ENCODE measurements at regions not wholly inside any gene's neighbourhood (a gene's known extent, or its start where the extent isn't known, plus 50 kb on each side); places are given as distances from the start of the nearest gene placed in this dataset.

DNA sequence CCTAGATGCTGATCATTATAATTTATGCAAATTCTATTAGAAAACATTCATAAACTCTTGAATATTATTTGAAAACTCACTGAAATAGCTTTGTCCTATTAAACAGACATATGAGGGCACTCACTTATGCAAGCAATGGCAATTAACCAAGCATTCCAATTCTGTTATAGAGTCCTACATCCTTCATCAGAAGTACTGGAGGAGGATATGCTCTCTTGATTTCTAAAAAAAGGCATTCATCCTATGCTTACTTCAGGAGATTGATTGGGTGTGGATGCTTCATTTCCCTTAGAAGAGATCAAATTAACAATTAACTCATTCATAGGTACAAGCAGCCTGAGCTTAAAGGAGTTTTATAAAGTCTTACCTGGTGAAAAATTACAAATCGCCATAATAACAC, 1317.2 kb downstream of the PCDH7 start:
- DNase-seq (ENCODE audit: low spot score): no peak

DNA sequence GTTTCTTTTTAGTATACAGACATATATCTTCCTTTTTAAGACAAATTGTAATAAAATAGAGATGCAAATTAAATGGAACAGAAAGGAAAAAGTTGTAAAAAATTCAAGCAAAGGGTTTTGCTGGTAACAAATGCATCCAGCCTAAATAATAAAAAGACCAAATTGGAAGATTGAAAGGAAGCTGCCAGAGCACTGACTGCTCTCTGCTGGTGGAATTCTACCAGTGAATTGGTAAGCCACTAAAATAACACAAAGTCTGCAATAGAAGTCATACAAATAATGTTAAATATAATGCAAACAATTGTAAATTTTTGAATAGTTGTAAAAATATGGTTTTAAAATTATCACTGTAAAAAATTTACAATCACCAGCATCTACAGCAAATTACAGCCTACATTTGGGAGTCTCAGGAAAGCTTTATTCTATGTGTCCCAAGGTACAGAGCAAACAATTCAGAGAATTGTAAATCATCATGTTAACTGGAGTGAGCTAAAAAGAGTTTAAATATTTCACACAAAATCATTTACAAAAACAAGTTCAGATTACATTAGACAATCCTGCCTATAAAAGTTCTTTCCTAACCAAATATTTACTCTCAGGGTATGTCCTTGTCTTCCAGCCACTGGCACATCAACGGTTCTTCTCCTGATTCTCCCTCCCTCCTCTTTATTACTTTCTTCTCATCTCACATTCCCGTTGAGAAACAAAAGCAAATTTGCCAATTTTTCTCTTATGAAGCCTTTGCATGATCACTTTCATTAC, 1322.5 kb downstream of the PCDH7 start:
- no peak for DNase-seq (ENCODE audit: low spot score)

DNA sequence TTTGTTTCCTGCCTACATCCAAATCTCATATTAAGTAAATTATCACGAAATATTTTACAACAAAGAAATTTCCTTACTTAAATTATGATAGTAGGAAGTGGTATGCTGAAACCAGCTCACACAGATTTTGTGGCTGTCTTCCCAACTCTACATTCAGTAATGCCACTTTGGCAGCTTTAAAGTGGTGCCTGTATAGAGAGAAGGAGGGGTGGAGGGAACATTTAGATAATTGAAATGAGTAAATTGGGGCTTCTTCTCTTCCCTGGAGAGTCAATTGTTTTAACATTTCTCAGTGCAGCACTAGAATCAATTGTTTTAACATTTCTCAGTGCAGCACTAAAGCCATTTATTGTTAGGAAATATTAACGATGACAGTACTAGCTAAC, 1323.1 kb downstream of the PCDH7 start:
- no peak for DNase-seq (ENCODE audit: low spot score)

DNA sequence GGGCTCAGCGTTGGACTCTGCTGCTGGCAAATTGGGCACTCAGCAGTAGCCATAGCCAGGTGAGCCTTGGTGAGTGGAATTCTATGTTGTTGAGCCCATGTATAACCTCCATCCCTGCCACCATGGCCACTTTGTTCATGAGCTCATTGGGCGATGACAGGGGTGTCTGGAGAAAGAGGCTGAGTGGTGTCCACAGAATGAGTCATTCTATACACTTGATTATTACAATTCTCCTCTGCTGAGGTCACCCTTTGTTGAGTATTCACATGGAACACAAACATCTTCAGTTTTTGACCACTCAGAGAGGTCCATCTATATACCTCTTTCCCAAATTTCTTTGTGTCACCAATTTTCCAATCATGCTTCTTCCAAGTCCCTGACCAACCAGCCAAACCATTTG, 1341.7 kb downstream of the PCDH7 start:
- DNase-seq (ENCODE audit: low spot score): no peak

DNA sequence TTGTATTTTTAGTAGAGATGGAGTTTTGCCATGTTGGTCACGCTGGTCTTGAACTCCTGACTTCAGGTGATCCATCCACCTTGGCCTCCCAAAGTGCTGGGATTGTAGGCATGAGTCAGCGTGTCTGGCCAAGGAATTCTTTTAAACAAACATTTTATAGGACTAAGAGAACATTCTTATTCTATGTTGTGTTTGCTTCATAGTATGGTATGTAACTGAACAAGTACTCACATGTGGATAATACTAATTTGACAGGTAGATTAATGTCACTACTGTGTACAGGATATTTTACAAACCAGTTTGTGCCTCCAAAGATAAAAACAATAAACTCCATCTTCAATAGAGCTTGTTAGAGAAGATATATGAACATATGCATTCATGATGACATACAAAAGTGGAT, 1353.4 kb downstream of the PCDH7 start:
- no peak for DNase-seq (ENCODE audit: low spot score)

DNA sequence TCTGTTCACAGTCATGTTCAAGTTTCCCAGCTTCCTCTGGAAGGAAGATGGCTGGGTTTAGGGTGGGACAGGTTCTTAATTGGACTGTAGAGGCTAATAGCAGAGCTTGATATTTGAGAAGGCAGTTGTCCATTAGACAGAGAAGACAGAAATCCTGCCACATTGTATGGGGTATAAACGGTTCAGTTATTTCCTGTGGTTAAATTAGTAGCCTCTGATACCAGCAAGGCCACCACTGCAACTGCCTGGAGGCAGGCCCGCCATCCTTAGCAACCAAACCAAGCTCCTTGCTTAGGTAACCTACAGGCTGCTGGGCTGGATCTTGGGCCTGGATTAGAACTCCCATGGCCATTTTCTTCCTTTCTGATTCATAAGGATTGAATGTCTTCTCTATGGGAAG, 1367.0 kb downstream of the PCDH7 start:
- no peak for DNase-seq (ENCODE audit: low spot score)

DNA sequence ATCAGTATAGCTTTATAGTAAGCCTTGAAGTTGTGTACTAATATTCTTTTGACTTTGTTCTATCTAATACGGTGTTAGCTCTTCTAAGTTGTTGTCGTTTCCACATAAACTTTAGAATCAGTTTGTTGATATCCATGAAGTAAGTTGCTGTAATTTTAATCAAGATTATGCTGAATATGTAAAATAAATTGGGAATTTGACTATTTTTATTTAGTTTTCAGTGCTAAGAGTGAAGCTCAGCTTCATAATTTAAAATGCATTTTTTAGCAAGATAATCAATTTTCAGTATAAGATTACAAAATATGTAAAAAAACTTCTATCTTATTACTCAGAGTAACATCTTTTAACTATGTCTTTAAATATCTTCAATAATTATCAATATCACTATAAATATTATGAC, 1374.8 kb downstream of the PCDH7 start:
- no peak for DNase-seq (ENCODE audit: low spot score)

DNA sequence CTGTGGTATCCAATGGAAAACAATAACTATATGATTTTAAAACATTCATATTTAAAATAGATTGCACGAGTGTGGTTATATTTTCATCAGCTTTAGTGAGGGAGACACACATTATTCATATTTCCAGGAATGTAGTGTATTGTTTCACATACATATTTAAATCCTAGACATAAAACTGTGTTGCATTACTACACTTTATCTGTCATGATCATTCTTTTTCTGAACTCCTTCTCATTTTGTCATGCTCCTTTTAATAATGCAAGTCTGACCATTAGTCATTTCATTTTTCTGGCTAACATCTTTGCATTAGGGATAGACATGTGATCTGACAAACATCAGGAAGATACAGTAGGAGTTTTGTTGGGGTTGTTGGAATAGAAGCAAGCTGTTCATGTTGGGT, 1382.7 kb downstream of the PCDH7 start:
- no peak for DNase-seq (ENCODE audit: low spot score)

DNA sequence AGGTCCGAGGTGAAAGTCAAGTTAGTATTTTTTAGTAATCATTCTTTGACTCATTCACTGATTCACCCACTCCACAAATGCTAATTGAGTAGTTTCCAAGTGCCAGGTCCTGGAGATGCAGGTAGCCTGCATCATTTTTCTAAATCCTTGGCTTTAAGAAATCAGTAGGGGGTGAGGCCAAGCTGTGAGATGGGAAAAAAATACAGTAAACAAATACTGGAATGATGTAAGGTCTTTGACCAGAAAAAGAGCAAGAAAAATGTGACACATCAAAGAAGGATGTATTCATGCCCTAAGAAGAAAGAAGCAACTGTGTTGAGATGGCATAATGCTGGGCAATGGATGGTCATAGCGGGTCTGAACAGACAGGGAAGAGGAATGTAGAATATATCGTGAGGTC, 1386.6 kb downstream of the PCDH7 start:
- no peak for DNase-seq (ENCODE audit: low spot score)

DNA sequence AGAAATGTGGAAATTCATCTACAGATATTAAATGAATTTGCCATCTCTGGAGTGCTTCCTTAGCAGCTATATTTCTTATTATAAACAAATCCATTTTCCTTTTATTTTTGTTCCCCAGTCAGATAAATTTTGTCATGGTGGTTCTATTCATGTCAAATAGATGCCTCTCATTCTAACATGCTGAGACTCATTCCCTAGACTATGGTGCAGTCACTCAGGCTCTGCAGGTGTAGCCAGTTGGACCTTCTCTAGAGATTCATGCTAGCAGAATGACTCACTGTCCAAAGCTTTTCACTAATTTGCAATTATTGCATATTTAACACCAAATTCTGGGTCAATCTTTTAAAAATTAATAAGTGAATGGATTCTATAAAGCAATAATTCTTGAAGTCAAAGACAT, 1392.7 kb downstream of the PCDH7 start:
- DNase-seq (ENCODE audit: low spot score): no peak

DNA sequence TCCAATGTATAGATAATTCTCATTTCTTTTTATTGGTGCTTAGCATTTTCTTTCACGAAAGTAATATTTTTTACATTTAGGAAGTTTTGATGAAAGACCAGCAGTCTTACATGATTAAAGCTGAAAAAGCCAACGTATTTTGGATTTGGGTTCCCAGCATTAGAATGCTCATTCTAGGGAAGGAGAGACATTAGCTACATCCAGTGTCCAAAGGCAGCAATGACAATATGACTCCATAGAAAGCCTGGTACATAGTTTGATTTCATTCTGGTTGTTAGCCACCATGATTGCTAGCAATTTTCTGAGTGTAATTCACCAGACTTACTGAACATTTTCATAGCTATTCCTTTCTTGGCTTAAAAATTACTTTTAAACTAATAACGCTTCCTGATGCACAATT, 1397.5 kb downstream of the PCDH7 start:
- no peak for DNase-seq (ENCODE audit: low spot score)

DNA sequence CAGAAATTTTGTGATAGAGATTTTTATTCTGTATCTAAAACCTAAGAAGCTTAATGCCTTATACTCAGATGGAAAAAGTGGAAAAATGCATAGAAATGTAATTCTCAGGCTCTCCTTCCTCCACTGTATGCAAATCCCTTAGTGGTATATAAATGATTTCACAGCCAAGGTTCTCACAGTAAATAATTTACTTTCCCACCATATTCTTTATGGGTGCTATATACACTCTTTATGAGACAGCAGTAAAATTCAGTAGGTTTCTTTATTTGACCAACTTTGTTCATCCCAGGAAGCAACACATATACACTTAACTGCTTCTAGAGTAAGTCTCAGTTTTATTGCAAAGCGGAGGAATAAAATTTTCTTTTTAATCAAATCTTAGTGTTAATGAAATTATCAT, 1399.7 kb downstream of the PCDH7 start:
- no peak for DNase-seq (ENCODE audit: low spot score)

DNA sequence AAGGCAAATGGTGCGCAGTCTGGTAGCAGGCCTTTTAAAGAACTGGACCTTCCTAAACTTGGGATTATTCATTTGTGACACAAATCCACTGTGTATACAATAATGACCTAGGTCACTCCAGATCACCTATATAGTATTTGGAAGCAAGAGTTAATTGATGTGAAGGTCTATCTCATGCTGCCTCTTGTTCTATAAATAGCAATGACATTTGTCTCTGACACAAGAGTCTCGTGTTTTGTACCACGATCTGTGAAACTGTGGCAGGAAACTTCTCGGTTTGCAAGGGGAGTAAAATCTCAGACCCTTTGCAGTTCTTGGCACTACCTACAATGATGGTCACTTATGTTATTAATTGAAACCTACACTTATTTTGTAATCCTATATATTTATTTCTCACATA, 1408.4 kb downstream of the PCDH7 start:
- no peak for DNase-seq (ENCODE audit: low spot score)

DNA sequence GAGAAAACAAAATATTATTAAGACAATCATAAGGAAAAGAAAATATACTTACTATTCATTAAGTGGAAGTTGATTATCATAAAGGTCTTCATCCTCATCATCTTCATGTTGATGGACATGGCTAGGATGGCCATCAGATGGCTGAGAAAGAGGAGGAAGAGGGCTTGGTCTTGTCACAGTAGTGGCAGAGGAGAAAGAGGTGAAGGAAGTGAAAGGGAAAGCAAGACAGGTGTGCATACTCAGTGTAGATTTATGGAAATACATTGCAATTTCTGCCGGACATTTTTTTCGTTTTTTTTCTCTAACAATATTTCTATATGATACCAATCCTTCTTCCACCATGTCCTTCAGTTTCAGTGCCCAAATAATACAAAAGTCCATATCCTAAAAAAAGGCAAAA, 1409.8 kb downstream of the PCDH7 start:
- no peak for DNase-seq (ENCODE audit: low spot score)

DNA sequence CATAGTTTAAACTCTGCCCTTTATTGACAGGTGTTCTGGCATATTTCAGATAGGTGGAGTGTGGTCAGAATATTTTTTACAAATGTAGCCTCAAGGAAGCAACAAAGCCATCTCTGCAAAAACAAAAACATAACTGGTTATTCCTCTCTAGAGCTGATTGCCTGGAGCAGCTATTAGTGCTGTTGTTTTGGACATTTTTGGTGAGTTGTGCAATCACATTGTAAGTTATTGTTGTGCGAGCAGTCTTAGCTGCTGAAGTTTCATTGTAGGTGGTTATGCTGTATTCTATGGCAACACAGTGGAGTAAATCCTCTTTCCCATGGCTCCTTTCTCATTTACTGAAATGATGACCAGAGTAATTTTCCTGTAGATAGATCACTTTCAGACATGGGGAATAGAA, 1413.0 kb downstream of the PCDH7 start:
- no peak for DNase-seq (ENCODE audit: low spot score)

DNA sequence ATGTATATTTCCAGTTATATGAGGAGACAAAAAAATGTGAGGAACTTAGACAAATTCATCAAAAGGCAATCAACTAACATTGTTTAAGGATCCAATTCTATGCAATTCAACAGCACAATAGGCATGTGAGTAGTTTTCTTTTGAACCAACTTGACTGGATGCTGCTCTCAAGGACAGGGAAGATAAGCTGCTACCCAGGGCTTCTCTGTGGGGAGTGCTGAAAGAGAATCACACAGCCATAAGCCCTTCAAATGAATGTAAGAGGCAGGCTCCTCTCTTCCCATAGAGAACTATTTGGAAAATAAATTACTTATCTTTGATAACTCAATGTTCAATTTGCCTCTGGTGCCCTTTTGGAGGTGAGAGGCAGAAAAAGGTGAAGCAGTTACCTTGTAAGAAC, 1413.6 kb downstream of the PCDH7 start:
- DNase-seq (ENCODE audit: low spot score): no peak

DNA sequence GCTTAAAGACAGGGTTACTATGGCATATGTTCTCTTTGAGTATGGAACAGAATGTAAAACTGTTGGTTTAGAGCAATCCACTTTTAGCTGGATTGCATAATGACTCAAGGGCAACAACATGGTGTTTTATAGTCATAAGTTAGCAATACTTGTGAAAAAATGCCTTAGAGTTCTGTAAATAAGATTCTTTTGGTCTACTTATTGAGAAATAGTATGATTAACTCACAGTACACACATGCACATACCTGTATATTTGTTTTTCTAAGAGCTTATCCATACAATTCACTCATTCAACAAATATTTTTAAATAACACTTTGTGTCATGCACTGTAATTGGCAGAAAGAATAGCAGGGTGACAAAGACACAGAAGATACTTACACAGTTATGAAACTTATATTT, 1415.5 kb downstream of the PCDH7 start:
- DNase-seq (ENCODE audit: low spot score): no peak

DNA sequence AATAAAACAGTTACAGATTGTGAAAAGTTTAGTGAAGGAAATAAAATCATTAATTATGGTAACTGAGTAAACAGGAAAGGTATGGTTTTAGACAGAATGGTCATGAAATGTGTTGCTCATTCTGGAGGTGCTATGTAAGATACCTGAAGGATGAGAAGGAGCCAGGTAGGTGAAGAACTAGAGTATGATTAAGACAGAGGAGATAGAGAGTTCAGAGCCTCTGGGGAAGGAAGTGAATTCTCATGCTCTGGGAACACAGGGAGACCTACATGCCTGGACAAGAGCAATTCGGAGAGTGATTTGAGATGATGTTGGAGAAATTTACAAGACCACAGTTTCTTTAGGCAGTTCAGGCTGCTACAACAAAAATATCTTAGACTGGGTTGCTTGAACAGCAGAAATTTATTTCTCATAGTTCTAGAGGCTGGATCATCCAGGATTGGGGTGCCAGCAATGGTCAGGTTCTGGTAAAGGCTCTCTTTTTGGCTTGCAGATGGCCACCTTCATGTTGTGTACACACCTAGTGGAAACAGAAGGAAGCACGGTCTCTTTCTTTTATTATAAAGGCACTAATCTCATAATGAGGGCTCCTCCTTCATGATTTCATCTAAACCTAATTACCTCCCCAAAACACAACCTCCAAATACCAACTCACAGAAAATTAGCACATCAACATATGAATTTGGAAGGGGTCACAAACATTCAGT, 1416.1 kb downstream of the PCDH7 start:
- DNase-seq (ENCODE audit: low spot score): no peak

DNA sequence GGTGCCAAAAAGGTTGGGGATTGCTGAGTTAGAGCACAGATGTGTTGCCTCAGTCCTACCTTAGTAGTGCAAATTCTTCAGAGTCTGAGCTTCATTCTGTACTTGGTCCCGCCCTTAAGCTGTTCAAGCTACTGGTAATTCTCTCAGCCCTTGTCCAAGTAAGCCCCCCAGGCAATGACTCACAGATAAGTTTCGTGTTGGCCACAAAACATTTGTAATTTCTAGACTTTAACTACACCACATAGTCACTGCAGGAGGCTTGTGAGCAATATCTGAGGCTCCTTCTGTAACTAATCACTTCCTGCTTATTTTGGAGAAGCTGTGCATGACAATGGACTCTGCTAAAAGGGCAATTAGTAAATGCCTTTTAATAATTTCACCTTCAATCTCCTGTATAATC, 1420.5 kb downstream of the PCDH7 start:
- no peak for DNase-seq (ENCODE audit: low spot score)

DNA sequence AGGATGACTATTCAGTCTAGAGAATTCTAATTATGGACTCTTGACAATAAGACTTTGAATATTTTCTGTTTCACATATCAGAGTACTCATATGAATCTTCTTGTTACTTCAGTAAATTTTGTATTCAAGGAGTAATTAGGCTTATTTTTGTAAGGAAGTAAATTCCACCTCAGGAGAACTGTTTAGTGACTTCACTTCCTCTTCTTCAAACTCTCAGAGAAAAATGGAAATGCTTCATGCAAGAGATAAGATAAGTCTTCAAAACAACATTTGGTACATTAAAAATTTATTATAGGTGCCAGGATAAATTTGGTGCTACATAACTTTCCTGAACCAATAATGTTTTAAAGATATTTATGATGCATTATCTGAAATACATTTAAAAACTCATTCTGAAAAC, 1421.9 kb downstream of the PCDH7 start:
- no peak for DNase-seq (ENCODE audit: low spot score)

DNA sequence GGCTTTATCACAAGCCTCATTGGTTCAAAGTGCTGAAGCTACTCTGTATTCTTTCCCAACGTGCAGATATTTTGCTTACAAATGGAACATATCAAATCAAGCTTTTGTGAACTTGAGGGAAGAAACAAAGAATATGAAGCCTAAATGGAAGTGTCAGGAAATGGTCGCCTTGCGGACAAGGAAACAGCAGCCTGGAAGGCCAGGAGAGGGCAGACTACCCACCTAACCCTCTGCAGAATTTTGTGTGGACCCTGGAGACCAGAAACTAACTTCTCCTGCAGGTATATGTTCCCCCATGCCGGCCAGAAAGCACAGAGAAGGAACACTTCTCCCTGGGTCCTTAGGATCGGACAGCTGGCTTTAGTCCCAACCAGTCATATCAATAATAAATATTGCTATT, 1425.8 kb downstream of the PCDH7 start:
- DNase-seq (ENCODE audit: low spot score): no peak

DNA sequence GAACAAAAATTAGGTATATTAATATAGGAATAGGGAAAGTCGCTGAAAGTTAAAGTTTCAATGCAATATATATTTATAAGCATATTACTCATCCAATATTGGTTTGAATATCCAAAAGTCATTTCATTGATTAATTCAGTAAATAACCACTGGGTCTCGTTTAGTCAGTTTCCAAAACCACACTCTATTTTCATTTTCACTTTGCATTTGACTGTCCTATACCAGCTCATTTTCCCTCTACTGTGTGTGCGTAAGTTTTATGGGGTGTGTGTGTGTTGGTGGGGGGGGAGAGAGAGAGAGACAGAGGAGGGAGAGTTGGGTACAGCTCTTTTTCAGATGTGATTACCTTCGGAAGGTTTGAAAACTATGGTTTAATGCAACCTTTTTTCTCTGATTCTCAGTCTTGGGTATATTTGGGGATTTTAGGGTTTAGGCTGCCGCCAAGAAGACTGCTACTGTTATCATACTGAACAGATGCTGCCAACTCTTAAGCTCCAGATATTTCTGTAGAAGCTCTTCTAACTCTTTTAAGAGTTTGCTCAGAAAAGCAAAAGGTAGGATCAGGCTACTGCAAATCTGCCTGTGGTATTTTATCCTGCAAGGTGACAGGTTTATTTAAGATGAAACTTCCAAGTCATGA, 1427.4 kb downstream of the PCDH7 start:
- no peak for DNase-seq (ENCODE audit: low spot score)

DNA sequence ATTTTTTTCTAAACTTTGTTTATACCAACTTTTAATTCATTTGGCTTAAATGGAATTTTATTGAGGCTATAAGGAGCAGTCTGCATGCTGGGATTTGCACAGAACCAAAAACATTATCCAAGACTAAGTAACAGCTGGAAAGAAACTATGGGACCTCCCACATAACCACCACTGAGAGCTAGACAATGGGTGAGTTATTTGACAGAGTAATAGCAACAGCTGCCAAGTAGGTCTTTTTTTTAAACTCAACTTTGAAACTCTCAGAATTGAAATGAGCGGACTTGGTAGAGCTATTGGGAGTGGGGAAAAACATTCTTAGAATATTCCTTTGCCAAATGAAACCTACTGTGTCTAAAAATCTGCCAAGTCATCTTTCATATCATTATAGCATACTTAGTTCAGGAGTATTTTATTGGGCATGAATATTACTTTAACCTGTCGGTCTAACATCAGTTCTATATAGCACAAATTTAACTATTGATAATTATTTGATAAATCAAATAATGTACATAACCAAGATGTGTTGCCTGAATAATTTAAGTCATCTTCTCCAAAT, 1428.0 kb downstream of the PCDH7 start:
- DNase-seq (ENCODE audit: low spot score): no peak
